Activated naive CD4-positive, alpha-beta T cell treated with anti-CD3 and anti-CD28 coated beads, Interleukin-2, amount 50 U/mL, for 72 hours (primary cell): ENCODE measurements at regions not wholly inside any gene's neighbourhood (a gene's known extent, or its start where the extent isn't known, plus 50 kb on each side); places are given as distances from the start of the nearest gene placed in this dataset.

ENCODE experiments used
- ATAC-seq, 2 donors: fragments of 150-1000 bp; cut with Tn5 transposase; 2 replicates each; pipeline ENCODE4 v1.10.0; 2021; ENCODE audit warnings: mild to moderate bottlenecking in 2 of 2, moderate library complexity in 2 of 2
- DNase-seq, 2 donors: peaks; one replicate each; pipeline ENCODE4 v3.0.0; 2021 to 2022; ENCODE audit warnings: low spot score in 2 of 2
- H3K27ac Mint-ChIP-seq, 2 donors: one replicate each; pipeline ENCODE4 v1.8.0; 2022; ENCODE audit warnings: mild to moderate bottlenecking in 2 of 2, mixed read lengths in 2 of 2
- H3K36me3 Mint-ChIP-seq, 2 donors: one replicate each; pipeline ENCODE4 v1.8.0; 2022; ENCODE audit warnings: mixed read lengths in 2 of 2
- H3K9me3 Mint-ChIP-seq, 2 donors: one replicate each; pipeline ENCODE4 v1.8.0; 2022; ENCODE audit warnings: mixed read lengths in 2 of 2

GRCh38 chr13:95352486-95352885 lies 51.2 kb upstream of the ABCC4 start:
- ATAC-seq (no peak), DNase-seq (no peak)
- Mint-ChIP-seq H3K9me3 (no peaks in the 10 kb centered on the region), H3K36me3 (no peaks in the 10 kb centered on the region), H3K27ac (no peak overlapping the region)

GRCh38 chr13:95354156-95354555 lies 52.9 kb upstream of the ABCC4 start:
- no peak overlapping the region for H3K27ac Mint-ChIP-seq
- H3K9me3 Mint-ChIP-seq, result no peaks in the 10 kb centered on the region
- ATAC-seq, result no peak
- H3K36me3 Mint-ChIP-seq, result no peaks in the 10 kb centered on the region
- DNase-seq, result no peak

GRCh38 chr13:95354680-95355487 lies 53.6 kb upstream of the ABCC4 start:
- ATAC-seq, result no peak
- Mint-ChIP-seq H3K36me3 (no peaks in the 10 kb centered on the region), H3K9me3 (no peaks in the 10 kb centered on the region), H3K27ac (no peak overlapping the region)
- DNase-seq, result no peak

GRCh38 chr13:95355494-95355893 lies 54.2 kb upstream of the ABCC4 start:
- DNase-seq (no peak), ATAC-seq (no peak)
- Mint-ChIP-seq H3K9me3 (no peaks in the 10 kb centered on the region), H3K27ac (no peak overlapping the region), H3K36me3 (no peaks in the 10 kb centered on the region)

GRCh38 chr13:95356916-95357315 lies 55.7 kb upstream of the ABCC4 start:
- Mint-ChIP-seq H3K27ac (no peak overlapping the region), H3K36me3 (no peaks in the 10 kb centered on the region), H3K9me3 (no peaks in the 10 kb centered on the region)
- DNase-seq (no peak), ATAC-seq (no peak)

- ATAC-seq (no peak), DNase-seq (no peak)
- Mint-ChIP-seq H3K27ac (no peak overlapping the region), H3K36me3 (no peaks in the 10 kb centered on the region), H3K9me3 (no peaks in the 10 kb centered on the region)
These were observed 56.6 kb upstream of the ABCC4 start for GRCh38 chr13:95357875-95358274.

- ATAC-seq, result no peak
- H3K9me3 Mint-ChIP-seq, result no peaks in the 10 kb centered on the region
- no peak for DNase-seq
- H3K27ac Mint-ChIP-seq, result peak overlapping the region in 1 of 2 donors; percentile 19
- H3K36me3 Mint-ChIP-seq, result no peaks in the 10 kb centered on the region
These were observed 58.8 kb upstream of the ABCC4 start for GRCh38 chr13:95360052-95360451.

- no peak overlapping the region for H3K27ac Mint-ChIP-seq
- no peak for DNase-seq
- ATAC-seq, result no peak
- no peaks in the 10 kb centered on the region for H3K36me3 Mint-ChIP-seq
- H3K9me3 Mint-ChIP-seq, result no peaks in the 10 kb centered on the region
These were observed 59.3 kb upstream of the ABCC4 start for GRCh38 chr13:95360464-95361097.

GRCh38 chr13:95361686-95362085 lies 60.4 kb upstream of the ABCC4 start:
- DNase-seq (no peak), ATAC-seq (no peak)
- H3K36me3 Mint-ChIP-seq, result no peaks in the 10 kb centered on the region
- no peak overlapping the region for H3K27ac Mint-ChIP-seq
- no peaks in the 10 kb centered on the region for H3K9me3 Mint-ChIP-seq

GRCh38 chr13:95362666-95363065 lies 61.4 kb upstream of the ABCC4 start:
- Mint-ChIP-seq H3K36me3 (no peaks in the 10 kb centered on the region), H3K27ac (no peak overlapping the region), H3K9me3 (no peaks in the 10 kb centered on the region)
- DNase-seq (no peak), ATAC-seq (no peak)

GRCh38 chr13:95367309-95367843 lies 66.1 kb upstream of the ABCC4 start:
- H3K9me3 Mint-ChIP-seq, result peaks cover 0 to 6% of the 10 kb centered on the region in 2 donors
- no peak overlapping the region for H3K27ac Mint-ChIP-seq
- peaks cover 0 to 7% of the 10 kb centered on the region in 2 donors for H3K36me3 Mint-ChIP-seq
- DNase-seq, result no peak
- no peak for ATAC-seq

- Mint-ChIP-seq H3K9me3 (peaks cover 0 to 6% of the 10 kb centered on the region in 2 donors), H3K27ac (peak overlapping the region in 1 of 2 donors; percentile 36), H3K36me3 (peaks cover 0 to 7% of the 10 kb centered on the region in 2 donors)
- ATAC-seq (peak; percentile 67 to 70), DNase-seq (no peak)
These were observed 67.7 kb upstream of the ABCC4 start for GRCh38 chr13:95368998-95369397.

- no peak for ATAC-seq
- no peak overlapping the region for H3K27ac Mint-ChIP-seq
- no peaks in the 10 kb centered on the region for H3K9me3 Mint-ChIP-seq
- no peak for DNase-seq
- H3K36me3 Mint-ChIP-seq, result no peaks in the 10 kb centered on the region
These were observed 74.5 kb upstream of the ABCC4 start for GRCh38 chr13:95375706-95376105.

GRCh38 chr13:95378603-95379002 lies 77.4 kb upstream of the ABCC4 start:
- H3K27ac Mint-ChIP-seq, result no peak overlapping the region
- ATAC-seq (no peak), DNase-seq (no peak)
- no peaks in the 10 kb centered on the region for H3K36me3 Mint-ChIP-seq
- no peaks in the 10 kb centered on the region for H3K9me3 Mint-ChIP-seq

- peak; percentile 85 to 93 for ATAC-seq
- no peak overlapping the region for H3K27ac Mint-ChIP-seq
- no peaks in the 10 kb centered on the region for H3K9me3 Mint-ChIP-seq
- H3K36me3 Mint-ChIP-seq, result no peaks in the 10 kb centered on the region
- DNase-seq, result peak in 1 of 2 donors; percentile 62
These were observed 79.4 kb upstream of the ABCC4 start for GRCh38 chr13:95380468-95381211.

- DNase-seq, result no peak
- no peak overlapping the region for H3K27ac Mint-ChIP-seq
- H3K9me3 Mint-ChIP-seq, result no peaks in the 10 kb centered on the region
- ATAC-seq, result no peak
- no peaks in the 10 kb centered on the region for H3K36me3 Mint-ChIP-seq
These were observed 79.9 kb upstream of the ABCC4 start for GRCh38 chr13:95381212-95381527.

- H3K36me3 Mint-ChIP-seq, result no peaks in the 10 kb centered on the region
- ATAC-seq (no peak), DNase-seq (no peak)
- H3K9me3 Mint-ChIP-seq, result no peaks in the 10 kb centered on the region
- H3K27ac Mint-ChIP-seq, result no peak overlapping the region
These were observed 81.2 kb upstream of the ABCC4 start for GRCh38 chr13:95382411-95382810.
